Breast epithelium (tissue), 4 donors: ENCODE measurements at regions not wholly inside any gene's neighbourhood (a gene's known extent, or its start where the extent isn't known, plus 50 kb on each side); places are given as distances from the start of the nearest gene placed in this dataset.

ENCODE experiments used
- DNase-seq, 2 donors: peaks; one replicate each; pipeline ENCODE4 v3.0.0-alpha.2; 2019; ENCODE audit warnings: low spot score in 2 of 2
- H3K27ac ChIP-seq, 2 donors: fragments of 200-600 bp; sonication (generic) in 1 of 2; one replicate each; pipeline ENCODE4 v1.5.1; 2016 to 2019; ENCODE audit warnings: mild to moderate bottlenecking in 1 of 2
- H3K27me3 ChIP-seq, 2 donors: fragments of 200-600 bp; sonication (generic) in 1 of 2; one replicate each; pipeline versions ENCODE4 v1.5.1 to v1.6.0; 2017 to 2019; ENCODE audit warnings: control low read depth in 1 of 2, mild to moderate bottlenecking in 1 of 2
- H3K36me3 ChIP-seq: fragments of 200-600 bp; one replicate; pipeline ENCODE4 v1.5.1; 2019
- H3K4me1 ChIP-seq, 2 donors: fragments of 200-600 bp; sonication (generic); one replicate each; pipeline ENCODE4 v1.5.1; 2016 to 2019; ENCODE audit warnings: control low read depth in 1 of 2
- H3K4me3 ChIP-seq, 3 donors: fragments of 200-600 bp; sonication (generic); 1 replicate in 2 of 3; 2 replicates in 1 of 3; pipeline ENCODE4 v1.5.1; 2016 to 2019; ENCODE audit warnings: mild to moderate bottlenecking in 3 of 3, moderate library complexity in 2 of 3
- H3K9me3 ChIP-seq, 2 donors: fragments of 200-600 bp; sonication (generic) in 1 of 2; one replicate each; pipeline ENCODE4 v1.5.1; 2016 to 2019; ENCODE audit warnings: control low read depth in 1 of 2
- CTCF ChIP-seq, 3 donors: fragments of 450-650 bp; IDR thresholded peaks; one replicate each; pipeline ENCODE4 v1.5.1; 2016 to 2017; ENCODE audit warnings: antibody characterized with exemption in 3 of 3, mild to moderate bottlenecking in 3 of 3, moderate library complexity in 3 of 3
- POLR2A ChIP-seq: fragments of 450-650 bp; IDR thresholded peaks from one replicate; pipeline ENCODE4 v1.6.1; 2016; ENCODE audit warnings: antibody characterized with exemption, mild to moderate bottlenecking, moderate library complexity
- POLR2AphosphoS5 ChIP-seq, 3 donors: sonication (generic); formaldehyde crosslinking; IDR thresholded peaks; one replicate each; pipeline ENCODE4 v1.6.1; 2017; ENCODE audit warnings: antibody characterized with exemption in 3 of 3
- intact Hi-C: fragments of 100-400 bp; cut with DNase I; formaldehyde crosslinking; loops from one replicate; pipeline ENCODE4 v1.15.1; 2023; ENCODE audit warnings: low total_unique reads

- DNase-seq = no peak
- H3K36me3 ChIP-seq = no peaks in the 10 kb centered on the region
- no peak overlapping the region for H3K27ac ChIP-seq
- no peaks in the 10 kb centered on the region for H3K4me1 ChIP-seq
- TF ChIP-seq POLR2AphosphoS5 (IDR thresholded peaks at IDR 0.05) (no peak), POLR2A (no peak), CTCF (IDR thresholded peaks at IDR 0.05) (no peak)
- H3K4me3 ChIP-seq = no peak overlapping the region
- intact Hi-C loops = no loop called here
- peaks cover 0 to 58% of the 10 kb centered on the region in 2 donors for H3K27me3 ChIP-seq
- no peaks in the 10 kb centered on the region for H3K9me3 ChIP-seq
Observed at GRCh38 chrX:69291116-69291515, 125.9 kb upstream of the PJA1 start.

- DNase-seq = no peak
- intact Hi-C loops = no loop called here
- Histone ChIP-seq H3K4me3 (no peak overlapping the region), H3K36me3 (no peaks in the 10 kb centered on the region), H3K27ac (no peak overlapping the region), H3K4me1 (no peaks in the 10 kb centered on the region), H3K27me3 (peaks cover 0 to 61% of the 10 kb centered on the region in 2 donors), H3K9me3 (no peaks in the 10 kb centered on the region)
- TF ChIP-seq CTCF (IDR thresholded peaks at IDR 0.05) = no peak
- no peak for TF ChIP-seq POLR2AphosphoS5 (IDR thresholded peaks at IDR 0.05)
- no peak for TF ChIP-seq POLR2A
Observed at GRCh38 chrX:69290292-69290691, 125.0 kb upstream of the PJA1 start.

GRCh38 chrX:69289793-69290123, 124.5 kb upstream of the PJA1 start:
- no peak for DNase-seq
- intact Hi-C loops = loop anchor here (5.0 kb wide), 1 partner anchor 1198 kb away; no protein-coding TSS in a partner anchor
- H3K36me3 ChIP-seq = no peaks in the 10 kb centered on the region
- no peaks in the 10 kb centered on the region for H3K9me3 ChIP-seq
- H3K4me1 ChIP-seq = no peaks in the 10 kb centered on the region
- peaks cover 0 to 67% of the 10 kb centered on the region in 2 donors for H3K27me3 ChIP-seq
- H3K4me3 ChIP-seq = no peak overlapping the region
- TF ChIP-seq POLR2A = no peak
- no peak for TF ChIP-seq POLR2AphosphoS5 (IDR thresholded peaks at IDR 0.05)
- TF ChIP-seq CTCF (IDR thresholded peaks at IDR 0.05) = no peak
- no peak overlapping the region for H3K27ac ChIP-seq

- no peak for TF ChIP-seq CTCF (IDR thresholded peaks at IDR 0.05)
- no peak for TF ChIP-seq POLR2AphosphoS5 (IDR thresholded peaks at IDR 0.05)
- no peak for TF ChIP-seq POLR2A
- Histone ChIP-seq H3K27ac (no peak overlapping the region), H3K36me3 (no peaks in the 10 kb centered on the region), H3K27me3 (peaks cover 0 to 72% of the 10 kb centered on the region in 2 donors), H3K4me1 (no peaks in the 10 kb centered on the region), H3K4me3 (no peak overlapping the region), H3K9me3 (no peaks in the 10 kb centered on the region)
- DNase-seq = no peak
- intact Hi-C loops = loop anchor here (5.0 kb wide), 1 partner anchor 1198 kb away; no protein-coding TSS in a partner anchor
Observed at GRCh38 chrX:69289046-69289792, 124.0 kb upstream of the PJA1 start.

- Histone ChIP-seq H3K27ac (no peak overlapping the region), H3K36me3 (no peaks in the 10 kb centered on the region), H3K27me3 (peaks cover 0 to 74% of the 10 kb centered on the region in 2 donors), H3K4me1 (no peaks in the 10 kb centered on the region), H3K4me3 (no peak overlapping the region), H3K9me3 (no peaks in the 10 kb centered on the region)
- TF ChIP-seq CTCF (IDR thresholded peaks at IDR 0.05) (no peak), POLR2A (no peak), POLR2AphosphoS5 (IDR thresholded peaks at IDR 0.05) (no peak)
- DNase-seq = no peak
- intact Hi-C loops = loop anchor here (5.0 kb wide), 1 partner anchor 1200 kb away; no protein-coding TSS in a partner anchor
Observed at GRCh38 chrX:69287095-69287494, 121.8 kb upstream of the PJA1 start.
